ENCODE measurements at regions not wholly inside any gene's neighbourhood (a gene's known extent, or its start where the extent isn't known, plus 50 kb on each side); places are given as distances from the start of the nearest gene placed in this dataset.

- Histone ChIP-seq H3K9me2 (replicated peaks; ENCODE audit: insufficient read depth, low read length) (no peaks in the 10 kb centered on the region), H3K79me2 (ENCODE audit: insufficient read depth, low read length) (no peaks in the 10 kb centered on the region), H3K9ac (ENCODE audit: low read length) (no peak overlapping the region), H2AFZ (ENCODE audit: low read depth, low read length, severe bottlenecking) (no peak overlapping the region), H3K4me2 (ENCODE audit: low read depth, low read length, poor library complexity, severe bottlenecking) (no peak overlapping the region), H3F3A (ENCODE audit: insufficient read depth) (no peaks in the 10 kb centered on the region), H3K36me3 (ENCODE audit: low read length) (no peaks in the 10 kb centered on the region), H3K27ac (ENCODE audit: low read depth, low read length) (no peak overlapping the region), H3K9me3 (ENCODE audit: insufficient read depth, low read length) (no peaks in the 10 kb centered on the region; the same call in 1 of the 2 replicates), H3K27me3 (ENCODE audit: low read length) (no peaks in the 10 kb centered on the region), H4K20me1 (ENCODE audit: low read depth, low read length) (no peaks in the 10 kb centered on the region), H3K4me3 (ENCODE audit: insufficient read depth, low read length, poor library complexity, severe bottlenecking) (no peak overlapping the region)
- TF ChIP-seq, protein P1, sequence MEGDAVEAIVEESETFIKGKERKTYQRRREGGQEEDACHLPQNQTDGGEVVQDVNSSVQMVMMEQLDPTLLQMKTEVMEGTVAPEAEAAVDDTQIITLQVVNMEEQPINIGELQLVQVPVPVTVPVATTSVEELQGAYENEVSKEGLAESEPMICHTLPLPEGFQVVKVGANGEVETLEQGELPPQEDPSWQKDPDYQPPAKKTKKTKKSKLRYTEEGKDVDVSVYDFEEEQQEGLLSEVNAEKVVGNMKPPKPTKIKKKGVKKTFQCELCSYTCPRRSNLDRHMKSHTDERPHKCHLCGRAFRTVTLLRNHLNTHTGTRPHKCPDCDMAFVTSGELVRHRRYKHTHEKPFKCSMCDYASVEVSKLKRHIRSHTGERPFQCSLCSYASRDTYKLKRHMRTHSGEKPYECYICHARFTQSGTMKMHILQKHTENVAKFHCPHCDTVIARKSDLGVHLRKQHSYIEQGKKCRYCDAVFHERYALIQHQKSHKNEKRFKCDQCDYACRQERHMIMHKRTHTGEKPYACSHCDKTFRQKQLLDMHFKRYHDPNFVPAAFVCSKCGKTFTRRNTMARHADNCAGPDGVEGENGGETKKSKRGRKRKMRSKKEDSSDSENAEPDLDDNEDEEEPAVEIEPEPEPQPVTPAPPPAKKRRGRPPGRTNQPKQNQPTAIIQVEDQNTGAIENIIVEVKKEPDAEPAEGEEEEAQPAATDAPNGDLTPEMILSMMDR (IDR thresholded peaks at IDR 0.05; ENCODE audit: insufficient read depth, low read length, poor library complexity, severe bottlenecking) = no peak
- TF ChIP-seq EZH2phosphoT487 (conservative IDR thresholded peaks at IDR 0.05; ENCODE audit: low read length) = no peak
These were observed 253.0 kb upstream of the KLF6 start for GRCh38 chr10:4038000-4038399.

- Histone ChIP-seq H2AFZ (ENCODE audit: low read depth, low read length, severe bottlenecking) (no peak overlapping the region), H3K4me2 (ENCODE audit: low read depth, low read length, poor library complexity, severe bottlenecking) (no peak overlapping the region), H3F3A (ENCODE audit: insufficient read depth) (no peaks in the 10 kb centered on the region), H3K27ac (ENCODE audit: low read depth, low read length) (no peak overlapping the region), H3K9me3 (ENCODE audit: insufficient read depth, low read length) (no peaks in the 10 kb centered on the region), H3K27me3 (ENCODE audit: low read length) (no peaks in the 10 kb centered on the region), H3K9ac (ENCODE audit: low read length) (no peak overlapping the region), H3K79me2 (ENCODE audit: insufficient read depth, low read length) (no peaks in the 10 kb centered on the region), H3K4me3 (ENCODE audit: insufficient read depth, low read length, poor library complexity, severe bottlenecking) (no peak overlapping the region), H4K20me1 (ENCODE audit: low read depth, low read length) (no peaks in the 10 kb centered on the region), H3K36me3 (ENCODE audit: low read length) (no peaks in the 10 kb centered on the region), H3K9me2 (replicated peaks; ENCODE audit: insufficient read depth, low read length) (no peaks in the 10 kb centered on the region)
- TF ChIP-seq EZH2phosphoT487 (conservative IDR thresholded peaks at IDR 0.05; ENCODE audit: low read length) = no peak
- TF ChIP-seq, protein P1 (IDR thresholded peaks at IDR 0.05; ENCODE audit: insufficient read depth, low read length, poor library complexity, severe bottlenecking) = no peak
These were observed 250.6 kb upstream of the KLF6 start for GRCh38 chr10:4035599-4035945.

GRCh38 chr10:4034907-4035598 lies 250.0 kb upstream of the KLF6 start:
- Histone ChIP-seq H3K9me2 (replicated peaks; ENCODE audit: insufficient read depth, low read length) (no peaks in the 10 kb centered on the region), H3K4me3 (ENCODE audit: insufficient read depth, low read length, poor library complexity, severe bottlenecking) (no peak overlapping the region), H3K27me3 (ENCODE audit: low read length) (no peaks in the 10 kb centered on the region), H4K20me1 (ENCODE audit: low read depth, low read length) (no peaks in the 10 kb centered on the region), H3K79me2 (ENCODE audit: insufficient read depth, low read length) (no peaks in the 10 kb centered on the region), H3F3A (ENCODE audit: insufficient read depth) (no peaks in the 10 kb centered on the region), H3K9me3 (ENCODE audit: insufficient read depth, low read length) (no peaks in the 10 kb centered on the region), H3K9ac (ENCODE audit: low read length) (no peak overlapping the region), H3K27ac (ENCODE audit: low read depth, low read length) (no peak overlapping the region), H3K4me2 (ENCODE audit: low read depth, low read length, poor library complexity, severe bottlenecking) (no peak overlapping the region), H2AFZ (ENCODE audit: low read depth, low read length, severe bottlenecking) (no peak overlapping the region), H3K36me3 (ENCODE audit: low read length) (no peaks in the 10 kb centered on the region)
- TF ChIP-seq, protein P1 (IDR thresholded peaks at IDR 0.05; ENCODE audit: insufficient read depth, low read length, poor library complexity, severe bottlenecking) = no peak
- TF ChIP-seq EZH2phosphoT487 (conservative IDR thresholded peaks at IDR 0.05; ENCODE audit: low read length) = no peak
